ENCODE measurements at regions not wholly inside any gene's neighbourhood (a gene's known extent, or its start where the extent isn't known, plus 50 kb on each side); places are given as distances from the start of the nearest gene placed in this dataset.

DNA sequence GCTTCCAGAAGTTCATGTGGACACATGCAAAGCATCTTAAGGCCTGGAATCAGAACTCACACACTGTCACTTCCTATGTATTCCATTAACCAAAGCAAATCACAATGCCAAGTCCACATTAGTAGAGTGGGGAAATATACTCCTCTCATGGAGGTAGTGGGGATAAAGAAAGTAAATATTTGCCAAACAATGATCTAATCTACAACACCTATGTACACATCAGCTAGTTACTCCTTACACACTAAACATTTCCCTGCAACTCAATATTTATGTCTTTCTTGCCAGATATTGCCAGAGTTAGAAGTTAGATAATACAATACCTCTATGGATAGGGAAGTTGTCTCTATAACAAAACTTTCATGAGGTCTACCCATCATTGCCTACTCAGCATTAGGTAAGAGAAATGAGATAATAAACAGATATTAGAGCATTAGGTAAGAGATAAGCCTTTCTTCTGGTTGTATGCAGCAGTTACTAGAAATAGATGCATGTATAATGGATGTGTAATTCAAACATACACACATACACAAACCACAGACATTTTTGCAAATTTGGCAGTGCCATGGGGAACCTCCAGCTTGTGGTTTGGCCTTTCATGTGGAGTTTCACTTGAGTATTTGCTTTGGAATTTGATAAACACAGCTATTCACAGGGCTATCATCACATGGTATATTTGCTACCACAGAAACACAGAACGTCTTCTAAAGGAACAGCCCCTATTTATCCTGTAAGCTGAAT, 196.5 kb downstream of the TLE1 start:
- CTCF ChIA-PET = interaction anchor here (1.1 kb wide), 1 partner anchor 193 kb away, joined by 3 read pairs; no protein-coding TSS in a partner anchor
- DNase-seq (ENCODE audit: low read depth, low spot score) = peak; percentile 95
- H3K4me3 ChIP-seq (ENCODE audit: low read depth, low read length) = no peak overlapping the region
- TF ChIP-seq, protein P1, sequence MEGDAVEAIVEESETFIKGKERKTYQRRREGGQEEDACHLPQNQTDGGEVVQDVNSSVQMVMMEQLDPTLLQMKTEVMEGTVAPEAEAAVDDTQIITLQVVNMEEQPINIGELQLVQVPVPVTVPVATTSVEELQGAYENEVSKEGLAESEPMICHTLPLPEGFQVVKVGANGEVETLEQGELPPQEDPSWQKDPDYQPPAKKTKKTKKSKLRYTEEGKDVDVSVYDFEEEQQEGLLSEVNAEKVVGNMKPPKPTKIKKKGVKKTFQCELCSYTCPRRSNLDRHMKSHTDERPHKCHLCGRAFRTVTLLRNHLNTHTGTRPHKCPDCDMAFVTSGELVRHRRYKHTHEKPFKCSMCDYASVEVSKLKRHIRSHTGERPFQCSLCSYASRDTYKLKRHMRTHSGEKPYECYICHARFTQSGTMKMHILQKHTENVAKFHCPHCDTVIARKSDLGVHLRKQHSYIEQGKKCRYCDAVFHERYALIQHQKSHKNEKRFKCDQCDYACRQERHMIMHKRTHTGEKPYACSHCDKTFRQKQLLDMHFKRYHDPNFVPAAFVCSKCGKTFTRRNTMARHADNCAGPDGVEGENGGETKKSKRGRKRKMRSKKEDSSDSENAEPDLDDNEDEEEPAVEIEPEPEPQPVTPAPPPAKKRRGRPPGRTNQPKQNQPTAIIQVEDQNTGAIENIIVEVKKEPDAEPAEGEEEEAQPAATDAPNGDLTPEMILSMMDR (IDR thresholded peaks at IDR 0.05; ENCODE audit: insufficient read depth, low read length, missing control alignments) = no peak
- POLR2A ChIA-PET = interaction anchor here (0.6 kb wide), 1 partner anchor 76 kb away, joined by 3 read pairs; no protein-coding TSS in a partner anchor

DNA sequence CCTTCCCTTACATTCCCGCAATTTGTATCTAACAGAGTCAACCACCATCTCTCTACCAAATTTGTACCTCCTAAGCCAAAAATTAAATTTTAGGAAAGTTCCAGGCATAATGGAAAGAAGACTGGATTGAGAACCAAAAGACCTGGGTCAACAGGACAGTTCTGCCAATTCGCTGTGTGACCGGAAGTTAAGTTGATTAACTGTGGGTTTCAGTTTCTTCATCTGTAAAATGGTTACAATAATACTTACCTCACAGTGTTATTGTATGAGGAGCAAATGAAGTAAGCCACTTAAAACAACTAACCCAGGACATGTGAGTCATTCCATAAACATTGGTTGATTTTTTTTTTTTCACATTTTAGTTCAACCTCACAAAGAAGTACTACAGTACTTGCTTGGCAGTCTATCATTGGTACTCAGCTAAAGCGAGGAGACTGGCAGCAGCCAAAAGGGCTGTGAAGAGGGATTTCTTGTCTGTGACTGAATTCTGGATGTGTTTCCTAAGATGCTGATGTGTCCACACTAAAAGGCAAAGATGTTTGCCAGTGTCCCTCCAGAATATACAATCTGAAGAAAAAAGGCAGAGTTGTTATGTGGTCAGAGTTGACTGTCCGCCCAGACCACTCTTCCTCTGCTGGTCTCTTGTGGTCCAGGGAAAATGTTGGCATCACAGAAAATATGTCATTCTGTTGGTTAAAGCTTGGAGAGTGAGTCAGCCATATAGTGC, 198.6 kb downstream of the TLE1 start:
- H3K4me3 ChIP-seq (ENCODE audit: low read depth, low read length) = no peak overlapping the region
- ChIA-PET CTCF (no interaction called here), POLR2A (no interaction called here)
- no peak for DNase-seq (ENCODE audit: low read depth, low spot score)
- TF ChIP-seq, protein P1 (IDR thresholded peaks at IDR 0.05; ENCODE audit: insufficient read depth, low read length, missing control alignments) = no peak

GRCh38 chr9:81489046-81489445, 200.3 kb downstream of the TLE1 start:
- POLR2A ChIA-PET = no interaction called here
- TF ChIP-seq, protein P1 (IDR thresholded peaks at IDR 0.05; ENCODE audit: insufficient read depth, low read length, missing control alignments) = no peak
- CTCF ChIA-PET = interaction anchor here (0.8 to 1.4 kb wide), 2 partner anchors 34 to 1118 kb away, joined by 3 to 5 read pairs; no protein-coding TSS in a partner anchor
- H3K4me3 ChIP-seq (ENCODE audit: low read depth, low read length) = no peak overlapping the region
- DNase-seq (ENCODE audit: low read depth, low spot score) = no peak

DNA sequence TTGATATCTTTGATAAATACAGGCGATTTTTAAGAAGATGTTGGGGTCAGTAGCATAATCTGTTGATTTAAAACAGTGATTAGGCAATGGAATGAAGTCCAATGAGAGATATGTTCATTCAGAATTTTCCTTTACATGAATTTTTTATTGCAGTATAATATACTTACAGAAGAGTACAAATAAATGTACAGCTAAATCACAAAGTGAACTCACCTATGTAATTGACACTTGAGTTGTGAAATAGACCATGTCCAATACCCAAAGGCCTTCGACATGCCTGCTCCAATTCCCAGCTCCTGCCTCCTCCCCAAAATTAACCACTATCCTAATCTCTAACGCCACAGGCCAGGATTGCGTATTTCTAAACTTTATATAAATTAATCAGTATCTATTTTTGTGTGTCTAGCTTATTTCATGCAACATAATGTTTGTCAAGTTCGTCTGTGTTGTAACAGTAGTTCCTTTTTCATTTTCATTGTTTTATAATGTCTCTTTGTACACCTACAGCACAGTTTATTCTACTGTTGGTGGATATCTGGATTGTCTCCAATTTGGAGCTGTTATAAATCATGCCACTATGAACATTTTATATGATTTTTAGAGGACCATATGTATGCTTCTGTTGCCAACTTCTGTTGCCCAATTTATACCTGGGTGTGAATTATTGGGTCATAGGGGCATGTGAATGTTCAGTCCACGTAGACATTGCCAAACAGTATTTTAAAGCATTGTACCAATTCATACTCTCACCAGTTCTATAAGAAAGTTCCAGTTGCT, 208.3 kb downstream of the TLE1 start:
- ChIA-PET POLR2A (no interaction called here), CTCF (no interaction called here)
- no peak for DNase-seq (ENCODE audit: low read depth, low spot score)
- H3K4me3 ChIP-seq (ENCODE audit: low read depth, low read length) = no peak overlapping the region
- TF ChIP-seq, protein P1 (IDR thresholded peaks at IDR 0.05; ENCODE audit: insufficient read depth, low read length, missing control alignments) = no peak

- H3K4me3 ChIP-seq (ENCODE audit: low read depth, low read length) = no peak overlapping the region
- DNase-seq (ENCODE audit: low read depth, low spot score) = no peak
- TF ChIP-seq, protein P1 (IDR thresholded peaks at IDR 0.05; ENCODE audit: insufficient read depth, low read length, missing control alignments) = no peak
- ChIA-PET POLR2A (no interaction called here), CTCF (interaction anchor here (0.6 kb wide), 1 partner anchor 55 kb away, joined by 3 read pairs; no protein-coding TSS in a partner anchor)
Measured at GRCh38 chr9:81479573-81479972, 209.8 kb downstream of the TLE1 start.

- no peak for DNase-seq (ENCODE audit: low read depth, low spot score)
- POLR2A ChIA-PET = no interaction called here
- CTCF ChIA-PET = no interaction called here
- no peak overlapping the region for H3K4me3 ChIP-seq (ENCODE audit: low read depth, low read length)
- TF ChIP-seq, protein P1 (IDR thresholded peaks at IDR 0.05; ENCODE audit: insufficient read depth, low read length, missing control alignments) = no peak
Measured at GRCh38 chr9:81477669-81478068, 211.7 kb downstream of the TLE1 start.
